Panc1 (cell line): ENCODE measurements at regions not wholly inside any gene's neighbourhood (a gene's known extent, or its start where the extent isn't known, plus 50 kb on each side); places are given as distances from the start of the nearest gene placed in this dataset.

Experiments used
- CTCF ChIP-seq: fragments of 450-650 bp; IDR thresholded peaks from 2 replicates; pipeline ENCODE4 v1.5.1; 2017; ENCODE audit warnings: mild to moderate bottlenecking
- POLR2AphosphoS5 ChIP-seq: IDR thresholded peaks from 2 replicates; pipeline ENCODE4 v1.6.1; 2012; ENCODE audit warnings: mild to moderate bottlenecking, low read depth, low read length, moderate library complexity

DNA sequence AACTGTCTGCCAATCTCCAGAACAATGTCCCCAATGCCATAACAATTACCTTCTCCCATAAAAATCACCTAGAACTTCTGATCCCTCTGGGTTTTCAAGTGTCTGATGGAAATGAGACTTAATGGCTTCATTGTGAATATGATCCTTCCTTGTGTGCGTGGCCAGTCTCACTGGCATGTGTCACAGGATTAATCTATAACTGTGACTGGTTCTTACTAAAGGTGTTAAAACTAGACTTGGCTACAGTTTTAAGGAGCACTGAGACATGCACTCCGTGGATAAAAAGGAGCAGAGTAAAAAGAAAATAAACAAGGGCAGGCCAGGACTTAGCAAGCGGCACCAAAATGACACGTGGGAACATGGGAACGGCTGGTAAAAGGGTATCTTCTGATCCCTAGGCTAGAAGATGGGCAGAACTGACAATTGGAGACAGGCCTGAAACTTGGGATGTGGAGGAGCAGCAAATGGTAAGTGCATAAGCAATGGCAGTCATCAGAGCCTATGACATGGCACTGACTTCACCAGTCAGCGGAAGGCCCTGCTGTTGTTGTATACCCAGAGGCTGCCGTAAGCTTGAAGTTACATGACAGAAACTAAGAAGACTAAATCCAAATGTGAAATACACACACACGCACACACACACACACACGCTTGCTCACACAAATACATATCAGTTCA is 256.6 kb upstream of the NOCT start:
- no peak for TF ChIP-seq CTCF
- no peak for TF ChIP-seq POLR2AphosphoS5
